OCI-LY1 (cell line): ENCODE measurements at regions not wholly inside any gene's neighbourhood (a gene's known extent, or its start where the extent isn't known, plus 50 kb on each side); places are given as distances from the start of the nearest gene placed in this dataset.

Source experiments
- CTCF ChIP-seq: fragments of 200-600 bp; sonication (generic), shearing (Covaris generic); IDR thresholded peaks from 2 replicates; pipeline ENCODE4 v1.5.1; 2017; ENCODE audit warnings: mild to moderate bottlenecking, antibody characterized with exemption, low read length, moderate library complexity, mixed read lengths
- EZH2 ChIP-seq: fragments of 200-600 bp; sonication (generic), shearing (Covaris generic); IDR thresholded peaks from 2 replicates; pipeline ENCODE4 v1.8.0; 2017; ENCODE audit warnings: borderline replicate concordance, mixed run types, mild to moderate bottlenecking, antibody characterized with exemption, low read length, moderate library complexity, mixed read lengths

GRCh38 chr10:124339119-124340032, 79.3 kb downstream of the OAT start:
- TF ChIP-seq EZH2 (no peak), CTCF (no peak)
